GM12878 (cell line): ENCODE measurements at regions not wholly inside any gene's neighbourhood (a gene's known extent, or its start where the extent isn't known, plus 50 kb on each side); places are given as distances from the start of the nearest gene placed in this dataset.

Experiments
- ATAC-seq: fragments of 200-7000 bp; cut with Tn5 transposase; 3 replicates; pipeline ENCODE4 v1.9.1; 2020; ENCODE audit warnings: mild to moderate bottlenecking, moderate library complexity
- BruUV-seq: library from RNA; stranded (reverse); fragments of 400-500 nt; replicated peaks from 2 replicates; lab custom pipeline; 2021; lab: Mats Ljungman, UMichigan
- CTCF ChIA-PET: fragments of 300-600 bp; sonication (Branson Sonifier 250); formaldehyde crosslinking; extraction: SDS; loops from one replicate; lab custom pipeline; 2021; ENCODE audit warnings: inconsistent platforms; lab: Yijun Ruan, JAX
- POLR2A ChIA-PET: fragments of 350-600 bp; formaldehyde crosslinking; extraction: SDS; loops from one replicate; lab custom pipeline; 2021; ENCODE audit warnings: inconsistent platforms; lab: Charles Lee
- RAD21 ChIA-PET: fragments of 300-600 bp; sonication (Branson Sonifier 250); formaldehyde crosslinking; loops from one replicate; lab custom pipeline; 2023; ENCODE audit warnings: antibody characterized with exemption; ENCODE audit not compliant: unreplicated experiment; lab: Charles Lee
- SMC1A ChIA-PET: fragments of 300-600 bp; sonication (Branson Sonifier 250); formaldehyde crosslinking; loops from one replicate; lab custom pipeline; 2023; ENCODE audit not compliant: unreplicated experiment, uncharacterized antibody; lab: Charles Lee
- DNase-seq: peaks from one replicate; pipeline ENCODE4 v3.0.0-alpha.2; 2011; ENCODE audit warnings: low read depth, low spot score
- FAIRE-seq: peaks from 3 replicates; lab custom pipeline; 2011; peaks lifted over from hg19 to GRCh38; lab: Jason Lieb, UNC
- H2AFZ ChIP-seq: 2 replicates; pipeline ENCODE4 v1.6.0; 2011; ENCODE audit warnings: low read depth, low read length, control low read depth; ENCODE audit not compliant: control insufficient read depth
- H3K27ac ChIP-seq: 2 replicates; pipeline ENCODE4 v1.5.1; 2011; ENCODE audit warnings: control low read depth; ENCODE audit not compliant: control insufficient read depth, insufficient read depth
- H3K27me3 ChIP-seq, 2 experiments: replicated peaks in 1 of 2; 2 replicates each; pipeline versions ENCODE4 v1.6.0 to v1.6.1; 2011; ENCODE audit warnings: low read length in 1 of 2; ENCODE audit not compliant: control insufficient read depth in 2 of 2, insufficient read depth in 2 of 2
- H3K36me3 ChIP-seq, 2 experiments: 2 replicates each; pipeline ENCODE4 v1.5.1; 2011; ENCODE audit warnings: low read length in 1 of 2; ENCODE audit not compliant: control insufficient read depth in 2 of 2, insufficient read depth in 2 of 2
- H3K4me1 ChIP-seq: 2 replicates; pipeline ENCODE4 v1.6.1; 2011; ENCODE audit warnings: mild to moderate bottlenecking, low read length, moderate library complexity, mixed read lengths; ENCODE audit not compliant: control insufficient read depth, insufficient read depth
- H3K4me2 ChIP-seq: 2 replicates; pipeline ENCODE4 v1.6.0; 2011; ENCODE audit warnings: control low read depth; ENCODE audit not compliant: control insufficient read depth, insufficient read depth
- H3K4me3 ChIP-seq: fragments of 200-600 bp; sonication (generic); 2 replicates; pipeline ENCODE4 v1.5.1; 2016
- H3K79me2 ChIP-seq: 2 replicates; pipeline ENCODE4 v1.6.0; 2011; ENCODE audit warnings: low read length; ENCODE audit not compliant: control insufficient read depth, insufficient read depth
- H3K9ac ChIP-seq: 2 replicates; pipeline ENCODE4 v1.8.0; 2011; ENCODE audit warnings: low read length, control low read depth, mixed read lengths; ENCODE audit not compliant: control insufficient read depth, insufficient read depth
- H3K9me3 ChIP-seq: replicated peaks from 3 replicates; pipeline ENCODE4 v1.5.1; 2011; ENCODE audit warnings: mild to moderate bottlenecking, low read length; ENCODE audit not compliant: control insufficient read depth, insufficient read depth
- H4K20me1 ChIP-seq: 2 replicates; pipeline ENCODE4 v1.6.0; 2011; ENCODE audit not compliant: control insufficient read depth, insufficient read depth
- CBX5 ChIP-seq: sonication (generic); IDR thresholded peaks from 2 replicates; pipeline ENCODE4 v1.6.1; 2016; ENCODE audit warnings: low read depth, moderate library complexity, mild to moderate bottlenecking, inconsistent platforms
- CHD2 ChIP-seq: IDR thresholded peaks from 2 replicates; pipeline ENCODE4 v1.6.1; 2011; ENCODE audit warnings: low read depth, low read length, improper control_type of control experiment, borderline replicate concordance
- PAX8 ChIP-seq: fragments of 450-650 bp; IDR thresholded peaks from 2 replicates; pipeline ENCODE4 v1.6.1; 2017; ENCODE audit warnings: mild to moderate bottlenecking, moderate library complexity
- STAT3 ChIP-seq: IDR thresholded peaks from 2 replicates; pipeline ENCODE4 v1.6.1; 2011; ENCODE audit warnings: low read depth, low read length, improper control_type of control experiment
- SUZ12 ChIP-seq: fragments of 200-600 bp; sonication (generic); IDR thresholded peaks from one replicate; pipeline ENCODE4 v1.6.1; 2018; ENCODE audit warnings: antibody characterized with exemption, mild to moderate bottlenecking; ENCODE audit not compliant: unreplicated experiment
- TBL1XR1 ChIP-seq: IDR thresholded peaks from 2 replicates; pipeline ENCODE4 v1.6.1; 2012; ENCODE audit warnings: low read depth, low read length, improper control_type of control experiment
- USF1 ChIP-seq: IDR thresholded peaks from 2 replicates; pipeline ENCODE4 v1.6.1; 2011; ENCODE audit warnings: borderline replicate concordance, low read depth, mild to moderate bottlenecking, moderate library complexity, mixed read lengths, low read length; ENCODE audit not compliant: insufficient read depth; ENCODE audit errors: extremely low read length
- ZBED1 ChIP-seq: IDR thresholded peaks from 2 replicates; pipeline ENCODE4 v1.6.1; 2016; ENCODE audit warnings: borderline replicate concordance
- WGBS: methylation state at CpG from one replicate; pipeline ENCODE4 v1.1.6; 2016; ENCODE audit warnings: low lambda C conversion rate; ENCODE audit not compliant: insufficient replicate concordance, insufficient coverage; ENCODE audit errors: missing lambda C conversion rate; 5-methylcytosine and 5-hydroxymethylcytosine counted together
- in situ Hi-C: fragments of 300-500 bp; cut with MboI; formaldehyde crosslinking; loops from 9 replicates; pipeline ENCODE4 v1.14.3; 2018; ENCODE audit warnings: mixed read lengths
- intact Hi-C: fragments of 100-400 bp; cut with micrococcal nuclease; formaldehyde crosslinking; loops from one replicate; pipeline ENCODE4 v1.14.2; 2022; ENCODE audit not compliant: unreplicated experiment

GRCh38 chr15:95911570-95912279, 418.8 kb upstream of the NR2F2 start:
- DNase-seq (no peak), FAIRE-seq (no peak), ATAC-seq (no peak)
- Histone ChIP-seq H2AFZ (no peak overlapping the region), H3K4me1 (no peaks in the 10 kb centered on the region), H3K27me3 (no peaks in the 10 kb centered on the region), H3K9me3 (no peaks in the 10 kb centered on the region; the same call in 2 of the 3 replicates), H3K9ac (no peak overlapping the region), H3K79me2 (no peaks in the 10 kb centered on the region), H3K36me3 (no peaks in the 10 kb centered on the region), H3K4me2 (no peak overlapping the region)
- no TSS peak for BruUV-seq
- in situ Hi-C loops, result no loop called here
- CTCF ChIA-PET, result interaction anchor here (1.0 to 1.2 kb wide), 2 partner anchors 10 to 43 kb away, joined by 3 read pairs; no protein-coding TSS in a partner anchor
- SMC1A ChIA-PET, result interaction anchor here (0.6 to 1.5 kb wide), 13 partner anchors 9 to 1980 kb away, joined by 3 to 5 read pairs (median 3); no protein-coding TSS in a partner anchor
- POLR2A ChIA-PET, result interaction anchor here (0.7 to 1.3 kb wide), 2 partner anchors 14 to 17 kb away, joined by 3 read pairs; no protein-coding TSS in a partner anchor
- TF ChIP-seq TBL1XR1 (no peak), USF1 (no peak), PAX8 (no peak), SUZ12 (no peak), STAT3 (no peak), CHD2 (no peak), CBX5 (no peak), ZBED1 (no peak)
- TF ChIP-seq, all 136 proteins: peak for 0
- H4K20me1 ChIP-seq, result no peaks in the 10 kb centered on the region
- H3K27ac ChIP-seq, result no peak overlapping the region
- intact Hi-C loops, result no loop called here
- 42% methylated on average over 11 of the region's 11 CpGs for WGBS
- no peak overlapping the region for H3K4me3 ChIP-seq
- RAD21 ChIA-PET, result no interaction called here
